SK-N-MC (cell line): ENCODE measurements at regions not wholly inside any gene's neighbourhood (a gene's known extent, or its start where the extent isn't known, plus 50 kb on each side); places are given as distances from the start of the nearest gene placed in this dataset.
A peak's percentile ranks its signal among the peaks of the same experiment; 100 is the strongest.

Experiments
- DNase-seq: peaks from one replicate; pipeline ENCODE4 v3.0.0-alpha.2; 2011; ENCODE audit warnings: low read depth, low spot score
- H3K27ac ChIP-seq: fragments of 200-600 bp; sonication (generic); 2 replicates; pipeline ENCODE4 v1.5.1; 2016; ENCODE audit warnings: mixed run types
- H3K36me3 ChIP-seq: fragments of 200-600 bp; sonication (generic); 2 replicates; pipeline ENCODE4 v1.6.1; 2017; ENCODE audit warnings: antibody characterized with exemption, low read length, mixed read lengths; ENCODE audit not compliant: insufficient read depth
- H3K4me3 ChIP-seq: fragments of 200-600 bp; sonication (generic); 2 replicates; pipeline ENCODE4 v1.5.1; 2016
- H3K9ac ChIP-seq: fragments of 200-600 bp; sonication (generic); 2 replicates; pipeline ENCODE4 v1.8.0; 2017; ENCODE audit warnings: mixed run types, mixed read lengths; ENCODE audit not compliant: insufficient read length
- H3K9me3 ChIP-seq: fragments of 200-600 bp; sonication (generic); 2 replicates; pipeline ENCODE4 v1.6.1; 2017; ENCODE audit warnings: low read depth, mild to moderate bottlenecking, antibody characterized with exemption, low read length, moderate library complexity, mixed read lengths
- EZH2 ChIP-seq: fragments of 200-600 bp; sonication (generic); IDR thresholded peaks from one replicate; pipeline ENCODE4 v1.6.1; 2017; ENCODE audit warnings: antibody characterized with exemption
- FOXP2 ChIP-seq: optimal IDR thresholded peaks from 2 replicates; pipeline ENCODE3; 2011; ENCODE audit warnings: mild to moderate bottlenecking, moderate library complexity; ENCODE audit not compliant: insufficient read depth; ENCODE audit errors: extremely low read length, control extremely low read depth
- POLR2AphosphoS5 ChIP-seq: IDR thresholded peaks from 2 replicates; pipeline ENCODE4 v1.6.1; 2012; ENCODE audit warnings: mild to moderate bottlenecking, low read depth, low read length, borderline replicate concordance

DNA sequence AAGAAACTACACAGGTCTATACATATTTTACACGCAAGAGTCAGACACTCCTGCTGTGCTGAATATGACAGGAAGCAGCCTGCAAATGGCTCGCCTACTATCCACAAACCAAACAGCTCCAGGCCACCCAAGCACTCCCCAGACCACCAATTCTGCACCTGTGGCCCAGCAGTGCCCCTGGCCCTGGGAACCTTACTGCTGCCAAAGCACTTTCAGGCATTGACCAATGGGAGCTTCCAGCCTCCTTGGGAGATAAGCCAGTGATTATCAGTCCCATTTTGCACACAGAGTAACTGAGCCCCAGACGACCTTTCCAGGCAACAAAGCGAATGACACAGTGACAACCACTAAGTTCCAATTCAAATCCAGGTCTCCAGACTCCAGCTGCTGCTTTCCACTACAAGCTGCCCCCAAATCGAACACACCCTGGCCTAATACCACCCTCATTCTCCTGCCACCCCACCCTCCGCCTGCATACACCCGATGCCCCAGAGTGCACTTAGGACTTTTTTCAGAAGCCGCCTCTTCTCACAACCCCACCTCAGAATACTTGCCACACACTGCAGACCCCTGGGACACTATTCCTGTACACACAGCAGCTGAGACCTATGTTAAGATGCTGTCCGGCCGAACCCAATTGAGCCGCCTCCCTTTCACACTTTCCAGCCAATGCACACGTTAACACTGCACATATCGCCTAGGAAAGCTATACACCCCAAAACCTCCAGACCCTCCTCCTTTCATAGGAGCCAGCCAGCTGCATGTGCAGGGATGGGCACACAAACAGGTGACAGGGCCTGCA lies 126.1 kb upstream of the PRMT8 start:
- TF ChIP-seq POLR2AphosphoS5 (no peak), EZH2 (no peak), FOXP2 (no peak)
- H3K27ac ChIP-seq = no peak overlapping the region
- H3K9ac ChIP-seq = no peak overlapping the region
- H3K4me3 ChIP-seq = peak overlapping the region; percentile 64
- H3K36me3 ChIP-seq = no peaks in the 10 kb centered on the region
- no peak for DNase-seq
- no peaks in the 10 kb centered on the region for H3K9me3 ChIP-seq

DNA sequence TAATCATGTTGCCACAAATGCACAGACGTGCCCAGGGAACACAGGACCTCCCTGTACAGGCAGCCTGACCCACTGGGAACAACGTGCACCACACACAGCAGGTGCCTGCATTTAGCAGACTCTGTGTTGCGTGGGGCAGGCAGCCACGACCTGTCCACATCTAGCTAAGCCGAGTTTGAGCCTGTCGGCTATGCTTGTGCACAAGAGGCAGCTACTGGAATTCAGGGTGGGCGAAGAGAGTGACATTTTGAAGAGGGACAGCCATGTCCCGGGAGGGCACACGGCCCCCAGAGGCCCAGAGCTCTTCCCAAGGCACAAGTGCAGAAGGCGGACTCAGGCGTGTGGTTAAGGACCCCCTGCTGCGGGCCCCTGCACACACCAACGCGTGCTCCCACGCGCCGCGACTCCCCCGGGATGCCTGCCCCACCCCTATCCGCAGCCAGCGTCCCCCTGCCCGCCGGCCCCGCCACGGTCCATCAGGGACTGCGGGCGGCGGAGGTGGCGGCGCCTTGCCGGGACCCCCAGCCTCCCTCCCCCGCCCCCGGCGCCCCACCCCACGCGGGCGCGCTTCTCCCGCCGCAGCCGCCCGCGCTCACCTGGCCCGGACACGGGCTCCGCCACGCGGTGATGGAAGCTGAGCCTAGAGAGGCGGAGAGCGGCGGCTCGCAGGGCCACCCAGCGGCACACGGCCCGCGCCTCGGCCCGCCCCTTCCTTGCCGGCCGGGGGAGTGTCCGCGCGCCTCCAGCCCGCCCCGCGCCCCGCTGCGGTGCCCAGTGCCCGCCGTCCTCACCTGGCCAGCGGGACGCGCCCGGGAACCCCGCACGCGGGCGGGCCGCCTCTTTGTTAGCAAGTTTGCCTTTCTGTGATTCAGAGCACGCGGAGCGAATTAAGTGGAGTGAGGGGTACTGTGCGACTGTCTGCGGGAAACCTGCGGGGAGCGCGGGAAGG lies 125.3 kb upstream of the PRMT8 start:
- DNase-seq = no peak
- peak overlapping the region; percentile 64 for H3K4me3 ChIP-seq
- no peak overlapping the region for H3K9ac ChIP-seq
- TF ChIP-seq POLR2AphosphoS5 (no peak), EZH2 (no peak), FOXP2 (no peak)
- H3K27ac ChIP-seq = no peak overlapping the region
- H3K9me3 ChIP-seq = no peaks in the 10 kb centered on the region
- no peaks in the 10 kb centered on the region for H3K36me3 ChIP-seq

DNA sequence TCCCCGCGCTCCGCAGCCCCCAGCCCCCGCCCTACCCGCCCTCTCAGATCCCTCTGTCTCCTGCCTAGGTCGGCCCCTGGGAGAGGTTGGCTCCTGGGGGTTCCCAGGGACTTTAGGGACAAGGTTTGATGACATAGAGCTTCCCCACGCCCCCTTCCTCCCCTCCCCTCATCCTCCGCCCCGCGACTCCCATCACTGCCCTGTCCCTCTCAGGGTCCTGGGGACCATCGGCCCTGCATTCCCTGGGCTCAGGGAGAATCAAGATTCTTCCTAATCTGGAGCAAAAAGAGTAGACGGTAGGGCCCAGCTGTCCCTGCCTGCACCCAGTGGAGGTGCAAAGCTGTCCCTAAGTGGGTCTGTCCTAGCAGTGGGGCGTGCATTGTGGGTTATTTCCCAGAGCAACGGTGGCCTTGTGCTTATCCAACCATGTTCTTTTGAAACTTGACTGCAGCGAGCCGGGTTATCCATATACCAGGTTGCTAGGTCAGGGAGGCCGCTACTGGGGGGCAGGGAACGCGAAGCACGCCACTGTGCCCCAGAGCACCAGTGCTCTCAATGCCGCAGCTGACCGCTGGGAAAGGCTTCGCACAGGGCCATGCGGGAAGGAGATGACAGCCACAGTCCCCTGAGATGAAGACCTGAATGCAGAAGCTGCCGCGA lies 124.4 kb upstream of the PRMT8 start:
- H3K9me3 ChIP-seq = no peaks in the 10 kb centered on the region
- no peak for DNase-seq
- no peak overlapping the region for H3K9ac ChIP-seq
- no peak overlapping the region for H3K4me3 ChIP-seq
- no peak overlapping the region for H3K27ac ChIP-seq
- H3K36me3 ChIP-seq = no peaks in the 10 kb centered on the region
- TF ChIP-seq POLR2AphosphoS5 (no peak), FOXP2 (no peak), EZH2 (no peak)

DNA sequence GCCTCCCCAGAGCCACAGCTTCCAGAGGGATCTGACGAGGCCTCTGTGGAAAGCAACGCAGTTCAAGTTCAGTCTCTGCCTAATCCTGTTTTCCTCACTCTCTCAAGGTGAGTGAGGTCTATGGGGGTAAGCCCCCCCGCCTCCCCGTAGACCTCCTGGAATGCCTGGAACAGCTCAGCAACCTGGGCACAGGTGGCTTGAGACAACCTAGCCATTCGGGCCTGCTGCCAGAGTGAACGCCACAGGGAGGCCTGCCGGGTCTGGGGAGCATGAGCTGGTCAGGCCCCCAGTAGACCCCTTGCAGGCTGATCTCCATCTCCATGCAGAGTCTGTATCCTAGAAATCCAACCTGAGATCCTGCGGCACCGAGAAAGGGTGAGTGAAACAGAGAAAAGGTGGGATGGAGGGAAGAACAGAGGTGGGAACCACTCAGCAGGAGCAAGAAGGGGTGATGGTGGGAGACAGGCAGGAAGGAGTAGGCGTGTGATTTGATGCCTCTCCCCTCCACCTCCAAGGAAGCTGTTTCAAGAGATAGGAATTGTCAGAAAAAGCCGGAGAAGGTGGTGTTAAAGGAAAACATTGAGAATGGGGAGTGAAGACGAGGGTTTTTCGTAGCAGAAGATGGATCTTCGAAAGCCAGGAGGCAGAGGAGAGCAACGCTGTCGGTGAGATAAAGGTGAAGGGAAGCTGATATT lies 123.1 kb upstream of the PRMT8 start:
- H3K36me3 ChIP-seq = no peaks in the 10 kb centered on the region
- H3K4me3 ChIP-seq = no peak overlapping the region
- H3K27ac ChIP-seq = no peak overlapping the region
- H3K9ac ChIP-seq = no peak overlapping the region
- no peaks in the 10 kb centered on the region for H3K9me3 ChIP-seq
- TF ChIP-seq EZH2 (no peak), FOXP2 (no peak), POLR2AphosphoS5 (no peak)
- no peak for DNase-seq

DNA sequence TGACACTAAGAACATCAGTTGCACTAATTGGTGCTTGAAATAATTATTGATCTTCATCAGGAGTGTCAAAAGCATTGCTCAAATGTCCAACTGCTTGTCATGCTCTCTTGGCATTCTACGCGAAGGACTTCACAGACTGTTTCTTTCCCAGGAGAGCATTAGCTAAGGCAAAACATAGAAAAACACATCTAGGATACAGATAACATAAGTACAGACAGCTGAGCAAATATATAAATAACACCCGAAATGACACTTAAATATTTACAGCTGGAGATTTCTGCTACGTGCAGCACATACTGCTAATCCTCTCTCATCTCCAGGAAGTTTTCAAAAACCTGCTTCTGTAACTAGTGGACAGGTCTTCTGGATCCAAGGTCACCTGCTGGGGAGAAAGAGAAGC lies 120.0 kb upstream of the PRMT8 start:
- Histone ChIP-seq H3K27ac (peak overlapping the region; percentile 46; the same call in 1 of the 2 replicates), H3K9me3 (no peaks in the 10 kb centered on the region; the same call in 1 of the 2 replicates), H3K36me3 (no peaks in the 10 kb centered on the region), H3K4me3 (0 out of 2 replicates have a peak overlapping the region, but pooled peaks have one; percentile 10), H3K9ac (no peak overlapping the region)
- TF ChIP-seq POLR2AphosphoS5 = no peak
- no peak for TF ChIP-seq EZH2
- TF ChIP-seq FOXP2 = no peak
- DNase-seq = no peak

DNA sequence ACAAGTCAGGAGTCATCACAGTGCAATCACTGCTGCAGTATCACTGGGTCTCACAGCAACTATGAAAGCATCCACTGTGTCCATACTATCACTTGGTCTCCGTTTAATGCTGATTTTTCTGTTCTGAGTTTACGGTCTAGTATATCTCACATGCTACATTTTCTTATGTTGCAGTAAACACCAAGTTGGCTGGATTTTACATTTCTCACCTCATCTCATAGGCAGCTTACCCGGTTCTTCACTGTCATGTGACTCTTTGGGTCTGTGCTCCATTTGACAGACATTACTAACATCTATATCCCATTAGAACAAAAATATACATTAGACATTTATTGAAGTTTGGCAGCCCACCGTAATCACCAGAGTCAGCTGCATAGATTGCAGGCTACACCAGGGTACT lies 115.7 kb upstream of the PRMT8 start:
- no peak for DNase-seq

DNA sequence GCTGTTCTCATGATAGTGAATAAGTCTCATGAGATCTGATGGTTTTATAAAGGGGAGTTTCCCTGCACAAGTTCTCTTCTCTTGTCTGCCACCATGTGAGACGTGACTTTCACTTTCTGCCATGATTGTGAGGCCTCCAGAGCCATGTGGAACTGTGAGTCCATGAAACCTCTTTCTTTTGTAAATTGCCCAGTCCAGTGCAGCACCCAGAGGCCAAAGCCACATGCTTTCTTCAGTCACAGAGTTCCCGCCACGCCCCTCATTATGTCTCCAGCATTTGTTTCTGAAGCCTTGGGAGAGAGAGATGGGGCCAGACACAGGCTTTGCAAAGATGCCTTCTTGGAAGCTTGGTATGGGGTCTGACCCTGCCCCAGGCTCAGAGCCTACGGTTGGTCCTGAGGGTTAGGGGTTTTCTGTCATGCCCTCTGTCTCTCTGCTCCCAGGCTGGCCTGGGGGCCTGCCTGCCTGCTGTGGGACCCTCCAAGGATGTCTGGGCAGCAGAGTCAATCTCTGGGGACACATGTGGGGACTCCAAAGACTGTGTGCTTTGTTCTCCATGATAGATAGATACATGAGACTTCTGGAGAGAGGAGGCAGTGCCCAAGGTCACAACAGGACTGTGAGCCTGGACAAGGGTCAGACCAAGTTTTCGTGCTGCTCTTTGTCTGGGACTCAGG lies 114.1 kb upstream of the PRMT8 start:
- Histone ChIP-seq H3K27ac (no peak overlapping the region), H3K36me3 (no peaks in the 10 kb centered on the region), H3K9ac (no peak overlapping the region), H3K9me3 (no peaks in the 10 kb centered on the region; the same call in 1 of the 2 replicates), H3K4me3 (no peak overlapping the region)
- no peak for TF ChIP-seq EZH2
- TF ChIP-seq FOXP2 = no peak
- no peak for TF ChIP-seq POLR2AphosphoS5
- DNase-seq = no peak

More for the DNA sequence above, 115.7 kb upstream of the PRMT8 start:
- H3K4me3 ChIP-seq = no peak overlapping the region
- no peaks in the 10 kb centered on the region; the same call in 1 of the 2 replicates for H3K9me3 ChIP-seq
- no peak overlapping the region for H3K27ac ChIP-seq
- H3K9ac ChIP-seq = no peak overlapping the region
- no peaks in the 10 kb centered on the region for H3K36me3 ChIP-seq
- no peak for TF ChIP-seq EZH2
- TF ChIP-seq POLR2AphosphoS5 = no peak
- TF ChIP-seq FOXP2 = no peak
